ENCODE measurements at regions not wholly inside any gene's neighbourhood (a gene's known extent, or its start where the extent isn't known, plus 50 kb on each side); places are given as distances from the start of the nearest gene placed in this dataset.

- Mint-ChIP-seq H3K4me1 (ENCODE audit: low read depth) (peaks cover 6% of the 10 kb centered on the region), H3K9me3 (no peaks in the 10 kb centered on the region), H3K27me3 (ENCODE audit: low read depth) (no peaks in the 10 kb centered on the region), H3K36me3 (ENCODE audit: low read depth) (no peaks in the 10 kb centered on the region), H3K27ac (no peak overlapping the region), H3K4me3 (ENCODE audit: low read depth) (no peak overlapping the region)
- intact Hi-C loops (cut with micrococcal nuclease), result no loop called here
- no peak for DNase-seq (ENCODE audit: low spot score)
These were observed 377.1 kb upstream of the TBL1XR1 start for GRCh38 chr3:177574222-177574856.

DNA sequence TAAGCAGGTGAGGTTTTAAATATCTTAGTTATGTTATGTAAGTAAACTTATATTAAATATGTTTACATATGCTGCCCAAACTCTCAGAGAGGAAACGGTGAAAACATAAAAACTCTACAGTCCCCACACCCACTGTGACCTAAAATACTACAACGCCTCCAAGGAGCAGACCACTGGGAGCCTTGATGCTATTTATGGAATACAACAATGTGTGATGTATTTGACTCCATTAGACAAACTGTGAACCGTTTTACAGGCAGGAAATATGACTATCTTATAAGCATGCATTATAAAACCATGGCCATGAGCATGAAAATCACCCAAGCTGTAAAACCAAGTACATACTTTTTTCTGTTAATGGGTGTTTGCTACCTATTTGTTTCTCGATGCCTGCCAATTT lies 379.5 kb upstream of the TBL1XR1 start:
- intact Hi-C loops (cut with micrococcal nuclease), result no loop called here
- H3K27me3 Mint-ChIP-seq (ENCODE audit: low read depth), result no peaks in the 10 kb centered on the region
- H3K4me3 Mint-ChIP-seq (ENCODE audit: low read depth), result no peak overlapping the region
- H3K4me1 Mint-ChIP-seq (ENCODE audit: low read depth), result no peaks in the 10 kb centered on the region
- DNase-seq (ENCODE audit: low spot score), result no peak
- no peak overlapping the region for H3K27ac Mint-ChIP-seq
- no peaks in the 10 kb centered on the region for H3K9me3 Mint-ChIP-seq
- no peaks in the 10 kb centered on the region for H3K36me3 Mint-ChIP-seq (ENCODE audit: low read depth)

- Mint-ChIP-seq H3K27me3 (ENCODE audit: low read depth) (no peaks in the 10 kb centered on the region), H3K4me3 (ENCODE audit: low read depth) (no peak overlapping the region), H3K4me1 (ENCODE audit: low read depth) (no peaks in the 10 kb centered on the region), H3K36me3 (ENCODE audit: low read depth) (no peaks in the 10 kb centered on the region), H3K27ac (no peak overlapping the region), H3K9me3 (peaks cover 6% of the 10 kb centered on the region)
- no peak for DNase-seq (ENCODE audit: low spot score)
- intact Hi-C loops (cut with micrococcal nuclease), result no loop called here
These were observed 381.2 kb upstream of the TBL1XR1 start for GRCh38 chr3:177578488-177578887.

DNA sequence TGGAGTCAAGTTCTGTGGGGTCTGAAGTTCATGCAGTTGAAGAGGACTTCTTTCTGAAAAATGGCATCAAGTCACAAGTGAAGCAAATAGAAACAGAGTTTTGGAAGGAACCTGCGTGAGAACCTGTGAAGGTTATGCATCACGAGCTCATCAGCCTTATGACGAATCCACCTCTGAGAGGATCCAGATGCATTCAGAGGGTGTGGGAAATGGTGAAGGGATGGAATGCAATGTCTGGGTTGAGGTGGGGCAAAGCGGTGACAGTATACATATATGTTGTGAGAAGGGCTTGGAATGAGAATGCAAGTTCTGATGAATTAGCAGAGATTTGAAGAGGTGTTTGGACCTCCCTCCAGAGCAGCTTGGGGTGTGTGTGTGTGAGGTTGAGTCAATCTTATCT lies 382.1 kb upstream of the TBL1XR1 start:
- H3K4me3 Mint-ChIP-seq (ENCODE audit: low read depth), result no peak overlapping the region
- H3K36me3 Mint-ChIP-seq (ENCODE audit: low read depth), result no peaks in the 10 kb centered on the region
- H3K4me1 Mint-ChIP-seq (ENCODE audit: low read depth), result no peaks in the 10 kb centered on the region
- no peaks in the 10 kb centered on the region for H3K27me3 Mint-ChIP-seq (ENCODE audit: low read depth)
- intact Hi-C loops (cut with micrococcal nuclease), result no loop called here
- peaks cover 6% of the 10 kb centered on the region for H3K9me3 Mint-ChIP-seq
- DNase-seq (ENCODE audit: low spot score), result no peak
- no peak overlapping the region for H3K27ac Mint-ChIP-seq

DNA sequence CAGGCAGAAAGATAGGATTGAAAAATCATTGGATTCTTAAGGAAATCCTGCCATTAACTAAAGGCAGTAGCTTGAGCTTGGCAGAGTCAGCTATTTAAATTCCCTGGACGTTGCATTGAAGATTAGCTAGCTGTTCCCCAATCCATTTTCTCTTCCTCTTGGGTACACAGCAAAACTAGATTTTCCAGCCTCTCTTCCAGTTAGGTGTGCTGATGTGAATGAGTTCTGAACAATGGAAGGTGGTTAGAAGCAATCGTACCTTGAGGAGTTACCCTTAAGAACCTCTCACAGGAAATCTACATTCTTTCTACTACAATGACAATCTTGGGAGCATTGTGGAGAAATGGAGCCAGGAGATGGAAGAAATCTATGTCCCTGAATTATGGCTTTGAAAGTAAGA lies 383.2 kb upstream of the TBL1XR1 start:
- Mint-ChIP-seq H3K4me1 (ENCODE audit: low read depth) (no peaks in the 10 kb centered on the region), H3K4me3 (ENCODE audit: low read depth) (no peak overlapping the region), H3K27me3 (ENCODE audit: low read depth) (peaks cover under 1% of the 10 kb centered on the region), H3K36me3 (ENCODE audit: low read depth) (no peaks in the 10 kb centered on the region), H3K27ac (no peak overlapping the region), H3K9me3 (peaks cover 6% of the 10 kb centered on the region)
- no peak for DNase-seq (ENCODE audit: low spot score)
- intact Hi-C loops (cut with micrococcal nuclease), result no loop called here

- H3K4me1 Mint-ChIP-seq (ENCODE audit: low read depth), result peaks cover 10% of the 10 kb centered on the region
- DNase-seq (ENCODE audit: low spot score), result no peak
- H3K9me3 Mint-ChIP-seq, result peaks cover 17% of the 10 kb centered on the region
- no peak overlapping the region for H3K27ac Mint-ChIP-seq
- intact Hi-C loops (cut with micrococcal nuclease), result no loop called here
- peaks cover 5% of the 10 kb centered on the region for H3K36me3 Mint-ChIP-seq (ENCODE audit: low read depth)
- peaks cover 4% of the 10 kb centered on the region for H3K27me3 Mint-ChIP-seq (ENCODE audit: low read depth)
- H3K4me3 Mint-ChIP-seq (ENCODE audit: low read depth), result no peak overlapping the region
These were observed 388.0 kb upstream of the TBL1XR1 start for GRCh38 chr3:177585271-177585670.

GRCh38 chr3:177589041-177589650 lies 391.9 kb upstream of the TBL1XR1 start:
- Mint-ChIP-seq H3K36me3 (ENCODE audit: low read depth) (peaks cover 5% of the 10 kb centered on the region), H3K4me3 (ENCODE audit: low read depth) (no peak overlapping the region), H3K9me3 (peaks cover 11% of the 10 kb centered on the region), H3K27me3 (ENCODE audit: low read depth) (peaks cover 4% of the 10 kb centered on the region), H3K4me1 (ENCODE audit: low read depth) (peaks cover 31% of the 10 kb centered on the region), H3K27ac (no peak overlapping the region)
- DNase-seq (ENCODE audit: low spot score), result no peak
- intact Hi-C loops (cut with micrococcal nuclease), result no loop called here

DNA sequence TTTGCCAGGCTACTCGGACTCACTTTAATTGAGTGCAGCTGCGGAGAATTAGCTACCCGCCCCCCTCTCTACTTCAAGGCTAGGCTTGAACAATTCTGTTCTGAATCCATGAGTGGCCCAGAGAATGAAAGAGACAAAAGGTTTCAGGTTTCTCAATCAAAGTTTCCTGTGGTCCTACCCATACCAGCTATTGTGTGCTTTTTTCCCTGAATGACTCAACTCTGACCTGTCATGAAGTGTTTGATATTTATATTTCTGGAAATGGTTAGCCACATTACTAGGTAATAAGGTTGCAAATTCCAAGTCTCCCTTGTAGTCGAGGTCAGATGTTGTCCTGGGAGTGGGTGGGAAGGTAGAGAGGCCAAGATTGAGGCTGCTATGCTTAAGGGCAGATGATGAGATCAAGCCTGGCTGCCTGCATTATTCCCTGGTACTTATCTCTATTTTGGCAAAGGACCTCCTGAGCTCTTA lies 392.7 kb upstream of the TBL1XR1 start:
- no peak for DNase-seq (ENCODE audit: low spot score)
- H3K27ac Mint-ChIP-seq, result peak overlapping the region; percentile 9
- H3K9me3 Mint-ChIP-seq, result peaks cover 11% of the 10 kb centered on the region
- intact Hi-C loops (cut with micrococcal nuclease), result loop anchor here (1.0 to 5.0 kb wide), 3 partner anchors 163 to 233 kb away; no protein-coding TSS in a partner anchor
- H3K4me3 Mint-ChIP-seq (ENCODE audit: low read depth), result no peak overlapping the region
- peaks cover 4% of the 10 kb centered on the region for H3K27me3 Mint-ChIP-seq (ENCODE audit: low read depth)
- peaks cover 5% of the 10 kb centered on the region for H3K36me3 Mint-ChIP-seq (ENCODE audit: low read depth)
- H3K4me1 Mint-ChIP-seq (ENCODE audit: low read depth), result peaks cover 32% of the 10 kb centered on the region

GRCh38 chr3:177590826-177591225 lies 393.5 kb upstream of the TBL1XR1 start:
- peaks cover 5% of the 10 kb centered on the region for H3K36me3 Mint-ChIP-seq (ENCODE audit: low read depth)
- no peak for DNase-seq (ENCODE audit: low spot score)
- H3K4me1 Mint-ChIP-seq (ENCODE audit: low read depth), result peaks cover 39% of the 10 kb centered on the region
- no peak overlapping the region for H3K4me3 Mint-ChIP-seq (ENCODE audit: low read depth)
- no peak overlapping the region for H3K27ac Mint-ChIP-seq
- intact Hi-C loops (cut with micrococcal nuclease), result loop anchor here (1.0 to 5.0 kb wide), 3 partner anchors 164 to 234 kb away; no protein-coding TSS in a partner anchor
- H3K27me3 Mint-ChIP-seq (ENCODE audit: low read depth), result peaks cover 1% of the 10 kb centered on the region
- peaks cover 11% of the 10 kb centered on the region for H3K9me3 Mint-ChIP-seq

GRCh38 chr3:177591379-177591778 lies 394.1 kb upstream of the TBL1XR1 start:
- Mint-ChIP-seq H3K4me3 (ENCODE audit: low read depth) (no peak overlapping the region), H3K36me3 (ENCODE audit: low read depth) (peaks cover 5% of the 10 kb centered on the region), H3K9me3 (peaks cover 11% of the 10 kb centered on the region), H3K4me1 (ENCODE audit: low read depth) (peaks cover 44% of the 10 kb centered on the region), H3K27ac (no peak overlapping the region), H3K27me3 (ENCODE audit: low read depth) (peaks cover 1% of the 10 kb centered on the region)
- no peak for DNase-seq (ENCODE audit: low spot score)
- intact Hi-C loops (cut with micrococcal nuclease), result loop anchor here (2.0 to 5.0 kb wide), 2 partner anchors 165 to 234 kb away; no protein-coding TSS in a partner anchor

DNA sequence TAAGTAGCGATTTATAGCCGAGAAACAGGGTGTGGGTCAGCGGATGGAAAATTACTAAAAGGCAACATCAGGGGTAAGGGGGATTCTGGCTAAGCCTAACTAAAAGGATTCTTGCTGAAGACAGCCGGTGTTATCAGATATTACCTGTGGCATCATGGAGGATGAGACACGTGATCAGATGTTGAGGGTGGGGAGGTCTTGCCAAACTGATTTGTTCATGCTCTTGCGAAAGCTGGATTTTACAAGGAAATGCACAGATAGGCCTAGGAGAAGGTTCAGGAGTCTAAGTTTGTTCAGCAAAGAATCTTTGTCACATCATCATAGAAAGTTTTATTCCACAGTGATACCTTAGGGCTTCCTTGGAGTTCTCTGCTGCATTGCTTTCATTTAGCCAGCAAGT lies 396.8 kb upstream of the TBL1XR1 start:
- intact Hi-C loops (cut with micrococcal nuclease), result loop anchor here (5.0 kb wide), 1 partner anchor 237 kb away; no protein-coding TSS in a partner anchor
- Mint-ChIP-seq H3K27me3 (ENCODE audit: low read depth) (no peaks in the 10 kb centered on the region), H3K4me1 (ENCODE audit: low read depth) (peaks cover 66% of the 10 kb centered on the region), H3K36me3 (ENCODE audit: low read depth) (peaks cover 4% of the 10 kb centered on the region), H3K27ac (no peak overlapping the region), H3K4me3 (ENCODE audit: low read depth) (no peak overlapping the region), H3K9me3 (no peaks in the 10 kb centered on the region)
- no peak for DNase-seq (ENCODE audit: low spot score)

GRCh38 chr3:177595530-177596188 lies 398.4 kb upstream of the TBL1XR1 start:
- DNase-seq (ENCODE audit: low spot score), result no peak
- Mint-ChIP-seq H3K4me1 (ENCODE audit: low read depth) (peaks cover 60% of the 10 kb centered on the region), H3K9me3 (no peaks in the 10 kb centered on the region), H3K36me3 (ENCODE audit: low read depth) (peaks cover 4% of the 10 kb centered on the region), H3K27me3 (ENCODE audit: low read depth) (no peaks in the 10 kb centered on the region), H3K4me3 (ENCODE audit: low read depth) (no peak overlapping the region), H3K27ac (no peak overlapping the region)
- intact Hi-C loops (cut with micrococcal nuclease), result loop anchor here (5.0 kb wide), 1 partner anchor 393 kb away; no protein-coding TSS in a partner anchor
